ENCODE measurements at regions not wholly inside any gene's neighbourhood (a gene's known extent, or its start where the extent isn't known, plus 50 kb on each side); places are given as distances from the start of the nearest gene placed in this dataset.

DNA sequence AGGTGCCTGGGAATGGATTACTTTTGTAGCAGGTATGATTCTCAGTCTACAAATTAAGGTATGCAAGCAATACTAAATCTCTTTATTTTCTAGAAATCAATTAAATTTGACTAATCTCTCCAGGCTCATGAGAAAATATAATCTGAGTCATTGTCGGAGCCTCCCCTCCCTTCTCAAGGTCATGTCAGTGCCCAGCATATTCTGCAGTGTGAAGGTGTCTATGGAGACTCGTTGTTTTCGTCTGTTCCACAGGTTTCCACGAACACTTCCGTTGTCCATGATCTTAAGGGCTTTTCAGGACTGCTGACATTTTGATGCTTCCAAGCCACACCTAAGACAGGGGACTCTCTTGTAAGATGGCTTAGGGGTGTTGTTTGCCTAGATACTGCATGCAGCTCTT, 56.6 kb upstream of the SCOC start:
- TF ChIP-seq GATA2 (IDR thresholded peaks at IDR 0.05; ENCODE audit: low read depth, low read length) (no peak), GATA3 (IDR thresholded peaks at IDR 0.05; ENCODE audit: low read depth, low read length) (no peak)

DNA sequence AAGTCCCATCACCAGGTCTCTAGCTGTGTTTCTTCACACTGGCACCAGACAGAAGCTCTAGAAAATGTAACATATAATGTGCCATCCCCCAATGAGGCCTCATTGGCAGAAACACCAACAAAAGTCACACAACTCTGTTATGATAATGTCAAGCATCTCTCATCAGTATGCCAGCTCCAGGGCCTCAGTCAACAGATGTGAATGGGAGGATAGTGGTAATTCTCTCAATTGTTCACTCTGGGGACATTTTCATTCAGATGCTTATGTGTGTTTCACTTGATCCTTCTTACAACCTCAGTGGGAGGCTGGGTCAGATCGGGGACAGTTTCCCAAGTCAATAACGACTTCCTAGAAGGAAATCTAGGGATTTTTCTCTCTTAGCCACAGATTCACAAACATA, 57.5 kb upstream of the SCOC start:
- TF ChIP-seq GATA3 (IDR thresholded peaks at IDR 0.05; ENCODE audit: low read depth, low read length) (no peak), GATA2 (IDR thresholded peaks at IDR 0.05; ENCODE audit: low read depth, low read length) (no peak)

DNA sequence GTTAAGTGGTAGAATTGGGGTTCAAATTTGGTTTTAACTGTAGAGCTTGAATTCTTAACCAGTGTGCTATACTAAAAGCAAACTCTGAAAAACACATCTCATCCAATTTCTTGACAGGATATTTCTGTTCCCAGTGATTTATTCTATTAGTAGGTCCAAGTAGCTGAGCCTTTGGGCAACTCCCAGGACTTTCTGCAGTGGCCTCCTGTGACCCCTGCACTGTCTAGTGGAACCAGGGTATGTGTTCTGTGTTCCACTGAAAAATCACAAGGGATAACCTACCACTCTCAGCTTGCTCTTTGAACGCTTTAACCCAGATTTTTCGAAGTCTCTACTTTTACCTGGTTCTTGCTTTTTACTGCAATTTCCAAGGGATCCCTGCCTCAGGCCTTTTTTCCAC, 58.0 kb upstream of the SCOC start:
- no peak for TF ChIP-seq GATA2 (IDR thresholded peaks at IDR 0.05; ENCODE audit: low read depth, low read length)
- no peak for TF ChIP-seq GATA3 (IDR thresholded peaks at IDR 0.05; ENCODE audit: low read depth, low read length)

DNA sequence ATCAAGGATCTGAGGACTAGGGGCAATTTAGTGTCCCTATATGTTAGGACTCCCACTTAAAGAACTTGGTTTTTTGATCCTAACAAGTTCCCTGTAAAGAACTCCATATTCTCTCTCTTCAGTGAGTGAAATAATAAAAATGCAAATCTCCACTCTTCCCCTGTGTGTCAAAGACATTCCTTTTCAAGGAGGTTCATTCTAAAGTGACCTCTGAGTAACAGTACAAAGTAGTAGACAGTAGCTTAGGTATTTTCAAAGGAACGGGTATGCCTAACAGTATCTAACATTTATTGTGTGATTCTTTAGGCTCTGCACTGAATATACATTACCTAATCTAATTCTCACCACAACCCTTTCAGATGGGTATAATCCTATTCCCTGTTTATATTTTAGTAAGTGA, 58.4 kb upstream of the SCOC start:
- TF ChIP-seq GATA2 (IDR thresholded peaks at IDR 0.05; ENCODE audit: low read depth, low read length) (no peak), GATA3 (IDR thresholded peaks at IDR 0.05; ENCODE audit: low read depth, low read length) (no peak)

DNA sequence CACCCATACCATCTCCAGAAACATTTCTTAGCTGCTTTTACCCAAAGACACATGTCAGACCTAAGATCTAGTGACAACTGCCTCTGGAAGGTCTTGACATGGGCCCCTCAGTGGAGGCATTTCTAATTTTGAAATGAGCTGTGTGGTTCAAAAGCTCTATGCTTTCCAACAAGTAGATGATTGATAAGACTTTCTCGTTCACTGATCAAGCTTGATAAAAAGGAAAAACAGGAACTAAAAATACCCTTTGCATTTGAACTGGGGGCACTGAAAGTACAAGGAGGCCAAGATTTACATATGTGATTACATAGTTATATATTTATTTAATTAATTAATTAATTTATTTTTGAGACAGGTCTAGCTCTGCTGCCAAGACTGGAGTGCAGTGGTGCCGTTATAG, 61.3 kb upstream of the SCOC start:
- no peak for TF ChIP-seq GATA2 (IDR thresholded peaks at IDR 0.05; ENCODE audit: low read depth, low read length)
- no peak for TF ChIP-seq GATA3 (IDR thresholded peaks at IDR 0.05; ENCODE audit: low read depth, low read length)

DNA sequence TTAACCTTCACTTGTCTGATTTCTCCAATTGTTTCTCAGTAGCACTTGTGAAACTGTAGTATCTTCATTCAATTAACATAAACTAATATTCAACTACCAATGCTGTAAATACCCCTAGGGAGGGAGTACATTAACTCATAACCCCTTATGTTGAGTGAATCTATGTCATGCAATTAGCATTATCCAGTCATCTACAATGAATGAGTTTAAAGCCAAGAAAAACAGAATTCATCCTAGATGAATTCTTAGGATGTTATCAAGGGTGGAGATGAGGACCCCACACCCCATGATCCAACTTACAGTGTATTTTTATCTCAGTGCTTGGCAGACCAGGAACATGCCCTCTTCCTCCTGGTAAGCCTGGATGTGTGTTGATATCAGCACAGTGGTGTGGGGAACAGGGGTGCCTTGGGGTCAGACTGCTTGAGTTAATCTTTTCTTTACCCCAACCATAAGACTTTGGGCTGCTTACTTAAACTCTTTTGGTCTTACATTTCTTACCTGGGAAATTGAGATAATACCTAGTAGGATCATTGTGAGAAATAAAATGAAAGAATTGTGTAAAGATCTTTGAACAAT, 62.1 kb upstream of the SCOC start:
- TF ChIP-seq GATA3 (IDR thresholded peaks at IDR 0.05; ENCODE audit: low read depth, low read length) = no peak
- 0 out of 2 replicates have a peak, but pooled peaks have one; percentile 11 for TF ChIP-seq GATA2 (IDR thresholded peaks at IDR 0.05; ENCODE audit: low read depth, low read length)

DNA sequence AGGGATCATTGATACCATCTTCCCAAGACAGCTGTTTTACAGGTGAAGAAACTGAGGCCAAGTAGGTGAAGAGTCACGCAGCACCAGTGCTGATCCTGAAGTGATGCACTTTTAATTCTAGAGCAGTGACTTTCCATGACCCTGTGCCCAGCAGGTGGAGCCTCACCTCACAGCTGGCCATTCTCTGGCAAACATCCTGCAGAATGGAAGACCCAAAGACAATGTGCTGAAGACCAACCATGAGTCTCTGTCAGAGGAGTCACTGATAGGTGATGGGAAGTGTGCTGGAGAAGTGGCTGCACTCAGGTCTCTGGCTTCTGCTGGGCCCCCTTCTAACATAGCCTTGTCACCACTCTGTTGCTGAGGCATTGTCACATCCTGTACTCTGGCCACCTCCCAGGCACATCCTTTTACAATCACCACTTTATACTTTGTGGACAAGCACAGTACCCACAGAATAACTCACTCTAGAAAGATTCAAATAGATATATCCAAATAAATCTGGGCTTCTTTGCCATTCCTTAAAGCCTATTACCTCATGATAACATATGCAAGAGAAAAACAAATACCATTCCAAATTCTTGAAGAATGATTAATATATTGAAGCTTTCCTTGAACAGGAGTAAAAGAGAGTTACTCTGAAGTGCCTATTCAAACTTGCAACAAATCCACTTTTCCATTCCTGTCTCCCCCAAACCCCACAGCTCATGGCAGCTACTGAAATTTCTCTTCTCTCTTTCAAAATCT, 64.1 kb upstream of the SCOC start:
- TF ChIP-seq GATA2 (IDR thresholded peaks at IDR 0.05; ENCODE audit: low read depth, low read length) (no peak), GATA3 (IDR thresholded peaks at IDR 0.05; ENCODE audit: low read depth, low read length) (no peak)

DNA sequence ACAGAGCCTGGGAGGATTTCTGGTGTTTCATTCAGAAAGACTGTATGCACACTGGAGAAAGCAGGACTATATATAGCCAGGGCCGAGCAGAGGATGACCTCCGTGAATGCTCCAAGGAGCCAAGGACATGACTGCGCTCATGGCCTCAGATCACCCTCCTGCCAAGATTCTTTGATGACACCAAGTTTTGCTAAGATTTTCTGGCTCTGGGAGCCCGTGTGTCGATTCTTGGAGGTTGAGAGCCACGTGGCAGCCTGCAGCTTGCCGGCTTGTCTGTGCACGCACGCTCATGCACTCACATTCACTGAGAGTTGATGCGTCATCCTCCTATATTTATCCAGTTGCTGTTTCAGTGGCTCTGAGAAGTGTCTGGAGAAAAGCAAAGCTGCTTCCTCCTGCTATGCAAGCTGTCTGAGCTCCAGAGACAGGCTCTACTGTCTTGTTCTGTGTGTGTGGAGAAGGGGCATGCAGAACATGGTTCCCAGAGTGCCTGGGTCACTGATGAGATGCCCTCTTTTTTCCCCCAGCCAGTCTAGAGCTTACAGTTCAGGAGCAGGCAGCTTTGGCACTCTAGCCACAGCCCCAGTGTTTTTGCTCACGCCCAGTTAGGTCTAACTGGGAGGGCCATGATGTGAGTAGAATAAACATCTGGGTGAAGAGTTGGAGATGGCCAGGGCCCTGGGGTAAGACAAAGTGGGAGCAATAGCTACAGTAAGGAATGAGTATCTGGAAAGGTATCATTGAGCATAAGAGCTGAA, 64.9 kb upstream of the SCOC start:
- TF ChIP-seq GATA2 (IDR thresholded peaks at IDR 0.05; ENCODE audit: low read depth, low read length) = no peak
- TF ChIP-seq GATA3 (IDR thresholded peaks at IDR 0.05; ENCODE audit: low read depth, low read length) = no peak

DNA sequence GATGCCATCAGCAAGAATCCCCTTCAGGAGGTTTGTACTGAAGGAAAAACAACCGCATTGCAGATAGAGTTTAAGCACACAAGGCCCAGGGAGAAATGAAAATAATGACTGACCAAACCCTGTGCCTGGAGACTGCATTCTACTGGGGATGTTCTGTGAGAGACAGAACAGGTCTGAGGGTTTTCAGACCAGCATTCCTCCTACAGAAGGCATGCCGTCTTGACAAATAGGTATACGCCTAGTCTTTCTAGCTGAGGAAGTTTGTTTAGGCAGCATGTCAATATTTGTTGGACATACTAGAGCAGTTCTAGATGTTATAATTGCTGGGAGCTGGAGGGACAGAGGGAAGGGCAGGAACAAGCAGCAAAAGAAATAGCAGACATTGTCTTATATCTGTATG, 68.4 kb upstream of the SCOC start:
- TF ChIP-seq GATA3 (IDR thresholded peaks at IDR 0.05; ENCODE audit: low read depth, low read length) = no peak
- TF ChIP-seq GATA2 (IDR thresholded peaks at IDR 0.05; ENCODE audit: low read depth, low read length) = no peak

DNA sequence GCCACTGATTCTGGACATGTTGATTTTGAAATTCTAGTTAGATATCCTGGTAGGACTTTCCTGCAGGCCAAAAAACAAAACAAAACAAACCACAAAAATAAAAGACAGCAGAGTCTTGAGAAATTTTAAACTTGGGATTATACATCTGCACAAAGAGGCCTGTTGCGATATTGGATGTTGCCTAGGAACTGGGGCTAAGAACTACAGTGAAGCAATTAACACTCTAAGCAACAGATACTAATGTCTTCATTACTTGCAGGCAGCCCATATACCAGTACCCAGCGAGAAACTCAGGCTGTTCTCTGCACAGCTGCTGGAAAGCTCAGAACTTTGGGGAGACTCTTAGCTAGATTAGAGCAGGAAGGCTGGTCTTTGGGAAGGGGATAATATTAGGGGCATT, 69.1 kb upstream of the SCOC start:
- TF ChIP-seq GATA3 (IDR thresholded peaks at IDR 0.05; ENCODE audit: low read depth, low read length) (no peak), GATA2 (IDR thresholded peaks at IDR 0.05; ENCODE audit: low read depth, low read length) (no peak)

DNA sequence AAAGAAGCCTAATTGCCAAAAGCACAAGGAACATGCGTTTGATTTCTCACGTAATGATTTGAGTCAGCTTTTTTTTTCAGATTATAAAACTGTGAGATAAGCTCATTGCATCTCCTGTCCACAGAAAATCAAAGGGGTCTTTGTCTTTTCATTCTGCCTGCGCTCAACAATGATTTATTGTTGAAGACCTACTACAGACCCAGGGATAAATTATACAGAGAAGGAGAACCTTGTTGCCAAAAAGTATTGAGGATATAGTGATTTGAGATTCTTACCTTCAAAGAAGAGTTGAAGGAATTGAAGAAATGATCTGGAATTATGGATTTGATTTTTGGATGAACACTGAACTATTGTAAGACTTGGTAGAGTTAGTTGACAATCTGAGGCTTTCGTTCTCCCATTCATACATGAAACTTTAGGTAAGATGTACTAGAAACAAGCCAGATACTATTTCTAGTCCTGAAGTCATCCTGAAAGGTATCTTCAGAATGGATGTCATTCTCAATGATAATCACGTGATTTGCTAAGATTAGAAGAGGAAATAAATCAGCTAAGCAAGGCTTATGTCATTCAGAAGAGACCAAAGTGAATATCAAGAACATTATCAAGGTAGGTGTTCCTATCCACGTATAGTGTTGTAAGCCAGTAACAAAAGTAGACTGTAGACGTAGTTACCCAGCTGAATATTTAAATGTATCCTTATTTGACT, 71.1 kb upstream of the SCOC start:
- TF ChIP-seq GATA3 (IDR thresholded peaks at IDR 0.05; ENCODE audit: low read depth, low read length) (no peak), GATA2 (IDR thresholded peaks at IDR 0.05; ENCODE audit: low read depth, low read length) (no peak)

DNA sequence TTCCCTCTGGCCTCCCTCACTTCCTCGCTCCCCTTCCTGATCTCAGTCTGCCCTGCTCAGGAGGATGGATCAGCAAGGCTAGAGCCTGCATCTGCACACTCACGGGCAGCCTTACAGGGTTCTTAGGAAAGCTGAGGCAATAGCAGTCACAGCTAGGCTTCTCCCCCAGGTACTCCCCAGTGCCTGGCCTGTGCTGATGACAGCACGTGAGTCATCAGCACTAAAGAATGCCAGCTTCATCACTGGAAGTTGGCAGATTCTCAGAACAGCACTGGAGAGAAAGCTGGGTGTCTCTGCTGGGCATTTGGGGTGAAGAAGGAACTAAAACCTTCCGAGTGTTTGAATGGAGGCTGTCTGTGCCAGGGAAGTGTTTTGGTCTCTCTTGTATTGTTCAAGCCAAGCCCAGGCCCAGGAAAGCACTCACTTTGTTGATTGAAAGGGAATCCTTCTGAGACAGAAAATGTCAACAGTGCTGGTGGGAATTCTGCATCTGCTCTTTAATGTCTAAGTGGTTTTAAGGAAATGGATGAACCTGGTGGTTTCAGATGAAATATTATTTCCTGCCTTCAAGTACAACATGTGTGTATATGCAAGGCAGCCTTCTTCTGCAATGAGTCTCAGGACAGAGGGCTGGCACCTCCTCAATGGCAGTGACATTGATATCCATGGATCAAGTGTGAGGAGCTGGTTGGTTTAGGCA, 73.0 kb upstream of the SCOC start:
- TF ChIP-seq GATA2 (IDR thresholded peaks at IDR 0.05; ENCODE audit: low read depth, low read length) = no peak
- TF ChIP-seq GATA3 (IDR thresholded peaks at IDR 0.05; ENCODE audit: low read depth, low read length) = no peak

DNA sequence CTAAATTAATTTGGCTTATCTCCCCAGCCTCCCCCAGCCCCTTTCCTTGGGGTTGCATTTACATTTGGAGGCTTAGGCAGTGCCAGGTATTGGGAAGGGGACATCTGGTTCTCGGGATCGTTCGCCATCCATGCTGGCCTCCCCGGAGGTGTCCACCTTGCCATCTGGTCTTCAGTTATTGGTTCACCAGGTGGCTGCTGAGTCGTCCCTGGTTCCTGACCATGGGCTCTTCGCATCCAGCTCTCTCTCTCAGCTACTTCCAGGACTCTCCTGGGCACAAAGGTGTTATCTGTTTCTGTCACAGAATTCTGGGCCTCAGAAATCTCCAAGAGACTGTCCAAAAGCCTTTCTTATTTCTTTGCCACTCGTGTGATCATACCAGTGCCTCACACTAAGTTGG, 75.4 kb upstream of the SCOC start:
- no peak for TF ChIP-seq GATA3 (IDR thresholded peaks at IDR 0.05; ENCODE audit: low read depth, low read length)

DNA sequence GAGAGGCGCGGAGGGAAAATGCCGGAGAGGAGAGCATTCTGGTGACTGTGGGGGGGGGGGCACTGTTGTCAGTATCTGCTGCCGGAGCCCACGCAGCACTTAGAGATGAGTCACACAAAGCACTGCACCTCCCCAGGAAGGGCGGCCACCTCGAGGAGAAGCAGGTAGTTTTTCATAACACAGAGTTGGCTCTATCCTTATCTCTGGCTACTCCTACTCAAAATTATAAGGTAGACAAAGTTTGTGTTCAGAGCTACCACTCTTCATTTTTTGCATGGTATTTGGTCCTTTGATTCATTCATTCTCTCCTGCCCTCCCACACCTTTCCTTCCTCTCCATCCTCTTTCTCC, 76.2 kb upstream of the SCOC start:
- TF ChIP-seq GATA3 (IDR thresholded peaks at IDR 0.05; ENCODE audit: low read depth, low read length) (no peak), GATA2 (IDR thresholded peaks at IDR 0.05; ENCODE audit: low read depth, low read length) (no peak)

Measured in SH-SY5Y (cell line).